ENCODE measurements at regions not wholly inside any gene's neighbourhood (a gene's known extent, or its start where the extent isn't known, plus 50 kb on each side); places are given as distances from the start of the nearest gene placed in this dataset.
"Not testable (repeated sequence)": the region's sequence is repeated elsewhere in the genome, so short reads cannot be mapped to it uniquely, and the experiment has no call there.

- Mint-ChIP-seq H3K4me1 (ENCODE audit: low read depth) (no peaks in the 10 kb centered on the region), H3K36me3 (ENCODE audit: low read depth) (no peaks in the 10 kb centered on the region), H3K9me3 (peaks cover 20% of the 10 kb centered on the region), H3K4me3 (no peak overlapping the region), H3K27me3 (no peaks in the 10 kb centered on the region), H3K27ac (no peak overlapping the region)
These were observed 1709.6 kb upstream of the WWC1 start for GRCh38 chr5:166581826-166582225.

- no peaks in the 10 kb centered on the region for H3K4me1 Mint-ChIP-seq (ENCODE audit: low read depth)
- H3K36me3 Mint-ChIP-seq (ENCODE audit: low read depth): no peaks in the 10 kb centered on the region
- H3K4me3 Mint-ChIP-seq: no peak overlapping the region
- no peaks in the 10 kb centered on the region for H3K27me3 Mint-ChIP-seq
- no peak overlapping the region for H3K27ac Mint-ChIP-seq
- H3K9me3 Mint-ChIP-seq: peaks cover 20% of the 10 kb centered on the region
These were observed 1709.0 kb upstream of the WWC1 start for GRCh38 chr5:166582416-166582815.

- Mint-ChIP-seq H3K9me3 (peaks cover 29% of the 10 kb centered on the region), H3K36me3 (ENCODE audit: low read depth) (no peaks in the 10 kb centered on the region), H3K4me3 (no peak overlapping the region), H3K27me3 (no peaks in the 10 kb centered on the region), H3K4me1 (ENCODE audit: low read depth) (no peaks in the 10 kb centered on the region), H3K27ac (no peak overlapping the region)
These were observed 1696.9 kb upstream of the WWC1 start for GRCh38 chr5:166594567-166594966.

- Mint-ChIP-seq H3K27ac (no peak overlapping the region), H3K27me3 (no peaks in the 10 kb centered on the region), H3K4me3 (no peak overlapping the region), H3K36me3 (ENCODE audit: low read depth) (no peaks in the 10 kb centered on the region), H3K9me3 (peaks cover 29% of the 10 kb centered on the region), H3K4me1 (ENCODE audit: low read depth) (no peaks in the 10 kb centered on the region)
These were observed 1696.0 kb upstream of the WWC1 start for GRCh38 chr5:166595274-166595951.

- no peaks in the 10 kb centered on the region for H3K36me3 Mint-ChIP-seq (ENCODE audit: low read depth)
- peaks cover 26% of the 10 kb centered on the region for H3K9me3 Mint-ChIP-seq
- H3K27me3 Mint-ChIP-seq: no peaks in the 10 kb centered on the region
- H3K27ac Mint-ChIP-seq: no peak overlapping the region
- no peaks in the 10 kb centered on the region for H3K4me1 Mint-ChIP-seq (ENCODE audit: low read depth)
- no peak overlapping the region for H3K4me3 Mint-ChIP-seq
These were observed 1695.4 kb upstream of the WWC1 start for GRCh38 chr5:166596043-166596442.

GRCh38 chr5:166602271-166602670 lies 1689.2 kb upstream of the WWC1 start:
- Mint-ChIP-seq H3K4me3 (no peak overlapping the region), H3K9me3 (peaks cover 22% of the 10 kb centered on the region), H3K36me3 (ENCODE audit: low read depth) (no peaks in the 10 kb centered on the region), H3K27me3 (no peaks in the 10 kb centered on the region), H3K27ac (no peak overlapping the region), H3K4me1 (ENCODE audit: low read depth) (no peaks in the 10 kb centered on the region)

- Mint-ChIP-seq H3K27ac (no peak overlapping the region), H3K36me3 (ENCODE audit: low read depth) (no peaks in the 10 kb centered on the region), H3K27me3 (no peaks in the 10 kb centered on the region), H3K9me3 (peaks cover 26% of the 10 kb centered on the region), H3K4me3 (no peak overlapping the region), H3K4me1 (ENCODE audit: low read depth) (no peaks in the 10 kb centered on the region)
These were observed 1673.9 kb upstream of the WWC1 start for GRCh38 chr5:166617507-166617906.

- H3K27ac Mint-ChIP-seq: no peak overlapping the region
- no peak overlapping the region for H3K4me3 Mint-ChIP-seq
- H3K4me1 Mint-ChIP-seq (ENCODE audit: low read depth): no peaks in the 10 kb centered on the region
These were observed 1672.9 kb upstream of the WWC1 start for GRCh38 chr5:166618526-166618925.

GRCh38 chr5:166624573-166624972 lies 1666.9 kb upstream of the WWC1 start:
- H3K27me3 Mint-ChIP-seq: no peaks in the 10 kb centered on the region
- no peak overlapping the region for H3K27ac Mint-ChIP-seq
- H3K36me3 Mint-ChIP-seq (ENCODE audit: low read depth): no peaks in the 10 kb centered on the region
- peaks cover 18% of the 10 kb centered on the region for H3K9me3 Mint-ChIP-seq
- H3K4me3 Mint-ChIP-seq: no peak overlapping the region
- H3K4me1 Mint-ChIP-seq (ENCODE audit: low read depth): no peaks in the 10 kb centered on the region

More at GRCh38 chr5:166618526-166618925, 1672.9 kb upstream of the WWC1 start:
- peaks cover 24% of the 10 kb centered on the region for H3K9me3 Mint-ChIP-seq
- H3K36me3 Mint-ChIP-seq (ENCODE audit: low read depth): no peaks in the 10 kb centered on the region
- H3K27me3 Mint-ChIP-seq: no peaks in the 10 kb centered on the region

GRCh38 chr5:166625210-166625865 lies 1666.1 kb upstream of the WWC1 start:
- peaks cover 13% of the 10 kb centered on the region for H3K9me3 Mint-ChIP-seq
- no peaks in the 10 kb centered on the region for H3K36me3 Mint-ChIP-seq (ENCODE audit: low read depth)
- no peak overlapping the region for H3K4me3 Mint-ChIP-seq
- no peaks in the 10 kb centered on the region for H3K27me3 Mint-ChIP-seq
- H3K4me1 Mint-ChIP-seq (ENCODE audit: low read depth): no peaks in the 10 kb centered on the region
- no peak overlapping the region for H3K27ac Mint-ChIP-seq

- Mint-ChIP-seq H3K36me3 (ENCODE audit: low read depth) (no peaks in the 10 kb centered on the region), H3K4me1 (ENCODE audit: low read depth) (no peaks in the 10 kb centered on the region), H3K4me3 (no peak overlapping the region), H3K9me3 (peaks cover 10% of the 10 kb centered on the region), H3K27me3 (no peaks in the 10 kb centered on the region), H3K27ac (no peak overlapping the region)
These were observed 1654.2 kb upstream of the WWC1 start for GRCh38 chr5:166637295-166637694.

GRCh38 chr5:166639151-166639550 lies 1652.3 kb upstream of the WWC1 start:
- H3K27ac Mint-ChIP-seq: no peak overlapping the region
- H3K36me3 Mint-ChIP-seq (ENCODE audit: low read depth): no peaks in the 10 kb centered on the region
- H3K4me3 Mint-ChIP-seq: no peak overlapping the region

GRCh38 chr5:166640136-166640535 lies 1651.3 kb upstream of the WWC1 start:
- not testable (repeated sequence) for H3K27ac Mint-ChIP-seq, H3K4me3 Mint-ChIP-seq
- H3K9me3 Mint-ChIP-seq: peaks cover 11% of the 10 kb centered on the region

More at GRCh38 chr5:166639151-166639550, 1652.3 kb upstream of the WWC1 start:
- Mint-ChIP-seq H3K27me3 (no peaks in the 10 kb centered on the region), H3K9me3 (peaks cover 9% of the 10 kb centered on the region), H3K4me1 (ENCODE audit: low read depth) (no peaks in the 10 kb centered on the region)

GRCh38 chr5:166648736-166649135 lies 1642.7 kb upstream of the WWC1 start:
- H3K27ac Mint-ChIP-seq: no peak overlapping the region
- H3K4me3 Mint-ChIP-seq: no peak overlapping the region
- no peaks in the 10 kb centered on the region for H3K27me3 Mint-ChIP-seq
- H3K9me3 Mint-ChIP-seq: peaks cover 17% of the 10 kb centered on the region
- no peaks in the 10 kb centered on the region for H3K36me3 Mint-ChIP-seq (ENCODE audit: low read depth)
- H3K4me1 Mint-ChIP-seq (ENCODE audit: low read depth): no peaks in the 10 kb centered on the region

More at GRCh38 chr5:166640136-166640535, 1651.3 kb upstream of the WWC1 start:
- H3K27me3 Mint-ChIP-seq; H3K36me3 Mint-ChIP-seq (ENCODE audit: low read depth); H3K4me1 Mint-ChIP-seq (ENCODE audit: low read depth): not testable (repeated sequence)

- no peak overlapping the region for H3K27ac Mint-ChIP-seq
- H3K27me3 Mint-ChIP-seq: no peaks in the 10 kb centered on the region
- H3K4me3 Mint-ChIP-seq: no peak overlapping the region
- no peaks in the 10 kb centered on the region for H3K4me1 Mint-ChIP-seq (ENCODE audit: low read depth)
- H3K36me3 Mint-ChIP-seq (ENCODE audit: low read depth): no peaks in the 10 kb centered on the region
- peaks cover 13% of the 10 kb centered on the region for H3K9me3 Mint-ChIP-seq
These were observed 1641.8 kb upstream of the WWC1 start for GRCh38 chr5:166649676-166650075.

- H3K27me3 Mint-ChIP-seq: no peaks in the 10 kb centered on the region
- H3K36me3 Mint-ChIP-seq (ENCODE audit: low read depth): no peaks in the 10 kb centered on the region
- no peak overlapping the region for H3K4me3 Mint-ChIP-seq
- H3K9me3 Mint-ChIP-seq: peaks cover 12% of the 10 kb centered on the region
- H3K4me1 Mint-ChIP-seq (ENCODE audit: low read depth): no peaks in the 10 kb centered on the region
- H3K27ac Mint-ChIP-seq: no peak overlapping the region
These were observed 1640.2 kb upstream of the WWC1 start for GRCh38 chr5:166651234-166651633.
